ENCODE measurements at regions not wholly inside any gene's neighbourhood (a gene's known extent, or its start where the extent isn't known, plus 50 kb on each side); places are given as distances from the start of the nearest gene placed in this dataset.
"Not testable (repeated sequence)": the region's sequence is repeated elsewhere in the genome, so short reads cannot be mapped to it uniquely, and the experiment has no call there.

DNA sequence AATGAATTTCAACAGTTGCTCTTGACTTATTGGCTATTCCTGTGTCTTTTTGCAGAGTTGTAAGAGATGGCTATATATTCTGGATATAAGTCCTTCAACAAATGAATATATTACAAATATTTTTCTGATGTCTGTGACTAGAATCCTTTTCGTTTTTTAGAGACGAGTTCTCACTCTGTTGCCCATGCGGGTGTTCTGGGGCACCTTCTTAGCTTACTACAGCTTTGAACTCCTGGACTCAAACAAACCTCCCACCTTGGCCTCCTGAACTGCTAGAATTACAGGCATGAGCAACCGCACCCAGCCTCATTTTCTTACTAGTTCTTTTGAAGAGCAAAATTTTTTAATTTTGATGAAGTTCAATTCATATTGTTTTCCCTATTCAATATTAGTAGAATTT, 287.8 kb downstream of the LIG4 start:
- no peaks in the 10 kb centered on the region for H3K36me3 ChIP-seq (ENCODE audit: control insufficient read depth in 2 of 2, insufficient read depth in 1 of 2, low read length in 2 of 2)
- H3K4me1 ChIP-seq (ENCODE audit: control insufficient read depth, insufficient read depth, low read length), result no peaks in the 10 kb centered on the region
- H3K27ac ChIP-seq (ENCODE audit: extremely low read depth, low read depth, low read length), result no peak overlapping the region
- H3K4me3 ChIP-seq (ENCODE audit: low read depth, low read length), result no peak overlapping the region
- TF ChIP-seq, protein P1, sequence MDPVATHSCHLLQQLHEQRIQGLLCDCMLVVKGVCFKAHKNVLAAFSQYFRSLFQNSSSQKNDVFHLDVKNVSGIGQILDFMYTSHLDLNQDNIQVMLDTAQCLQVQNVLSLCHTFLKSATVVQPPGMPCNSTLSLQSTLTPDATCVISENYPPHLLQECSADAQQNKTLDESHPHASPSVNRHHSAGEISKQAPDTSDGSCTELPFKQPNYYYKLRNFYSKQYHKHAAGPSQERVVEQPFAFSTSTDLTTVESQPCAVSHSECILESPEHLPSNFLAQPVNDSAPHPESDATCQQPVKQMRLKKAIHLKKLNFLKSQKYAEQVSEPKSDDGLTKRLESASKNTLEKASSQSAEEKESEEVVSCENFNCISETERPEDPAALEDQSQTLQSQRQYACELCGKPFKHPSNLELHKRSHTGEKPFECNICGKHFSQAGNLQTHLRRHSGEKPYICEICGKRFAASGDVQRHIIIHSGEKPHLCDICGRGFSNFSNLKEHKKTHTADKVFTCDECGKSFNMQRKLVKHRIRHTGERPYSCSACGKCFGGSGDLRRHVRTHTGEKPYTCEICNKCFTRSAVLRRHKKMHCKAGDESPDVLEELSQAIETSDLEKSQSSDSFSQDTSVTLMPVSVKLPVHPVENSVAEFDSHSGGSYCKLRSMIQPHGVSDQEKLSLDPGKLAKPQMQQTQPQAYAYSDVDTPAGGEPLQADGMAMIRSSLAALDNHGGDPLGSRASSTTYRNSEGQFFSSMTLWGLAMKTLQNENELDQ (tag by site-specific recombination; IDR thresholded peaks at IDR 0.05; ENCODE audit: low read depth), result no peak
- ChIA-PET POLR2A (no interaction called here), CTCF (no interaction called here)
- no peaks in the 10 kb centered on the region for H3K9me3 ChIP-seq (ENCODE audit: control insufficient read depth, insufficient read depth, low read depth, low read length)

DNA sequence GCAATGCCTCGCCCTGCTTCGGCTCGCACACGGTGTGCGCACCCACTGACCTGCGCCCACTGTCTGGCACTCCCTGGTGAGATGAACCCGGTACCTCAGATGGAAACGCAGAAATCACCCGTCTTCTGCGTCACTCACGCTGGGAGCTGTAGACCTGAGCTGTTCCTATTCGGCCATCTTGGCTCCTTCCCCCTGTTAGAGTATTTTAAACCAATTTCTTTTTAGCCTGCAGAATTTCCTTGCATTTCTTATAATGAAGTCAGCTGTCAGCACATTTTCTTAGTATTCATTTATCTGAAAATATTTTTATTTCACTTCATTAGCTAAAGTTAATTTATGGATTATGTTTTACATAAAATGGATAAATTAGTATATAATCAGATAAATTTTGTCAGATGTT, 288.8 kb downstream of the LIG4 start:
- H3K4me3 ChIP-seq (ENCODE audit: low read depth, low read length); H3K27ac ChIP-seq (ENCODE audit: extremely low read depth, low read depth, low read length); H3K4me1 ChIP-seq (ENCODE audit: control insufficient read depth, insufficient read depth, low read length); POLR2A ChIA-PET; H3K36me3 ChIP-seq (ENCODE audit: control insufficient read depth in 2 of 2, insufficient read depth in 1 of 2, low read length in 2 of 2); H3K9me3 ChIP-seq (ENCODE audit: control insufficient read depth, insufficient read depth, low read depth, low read length): not testable (repeated sequence)
- CTCF ChIA-PET, result interaction anchor here (0.5 kb wide), 1 partner anchor 1219 kb away, joined by 4 read pairs; no protein-coding TSS in a partner anchor

- POLR2A ChIA-PET; H3K4me3 ChIP-seq (ENCODE audit: low read depth, low read length); H3K4me1 ChIP-seq (ENCODE audit: control insufficient read depth, insufficient read depth, low read length); H3K36me3 ChIP-seq (ENCODE audit: control insufficient read depth in 2 of 2, insufficient read depth in 1 of 2, low read length in 2 of 2); H3K9me3 ChIP-seq (ENCODE audit: control insufficient read depth, insufficient read depth, low read depth, low read length); CTCF ChIA-PET; H3K27ac ChIP-seq (ENCODE audit: extremely low read depth, low read depth, low read length): not testable (repeated sequence)
These were observed 298.4 kb downstream of the LIG4 start for GRCh38 chr13:107916902-107917301.

- POLR2A ChIA-PET, result no interaction called here
- H3K36me3 ChIP-seq (ENCODE audit: control insufficient read depth in 2 of 2, insufficient read depth in 1 of 2, low read length in 2 of 2), result no peaks in the 10 kb centered on the region
- H3K4me3 ChIP-seq (ENCODE audit: low read depth, low read length), result no peak overlapping the region
- TF ChIP-seq, protein P2, sequence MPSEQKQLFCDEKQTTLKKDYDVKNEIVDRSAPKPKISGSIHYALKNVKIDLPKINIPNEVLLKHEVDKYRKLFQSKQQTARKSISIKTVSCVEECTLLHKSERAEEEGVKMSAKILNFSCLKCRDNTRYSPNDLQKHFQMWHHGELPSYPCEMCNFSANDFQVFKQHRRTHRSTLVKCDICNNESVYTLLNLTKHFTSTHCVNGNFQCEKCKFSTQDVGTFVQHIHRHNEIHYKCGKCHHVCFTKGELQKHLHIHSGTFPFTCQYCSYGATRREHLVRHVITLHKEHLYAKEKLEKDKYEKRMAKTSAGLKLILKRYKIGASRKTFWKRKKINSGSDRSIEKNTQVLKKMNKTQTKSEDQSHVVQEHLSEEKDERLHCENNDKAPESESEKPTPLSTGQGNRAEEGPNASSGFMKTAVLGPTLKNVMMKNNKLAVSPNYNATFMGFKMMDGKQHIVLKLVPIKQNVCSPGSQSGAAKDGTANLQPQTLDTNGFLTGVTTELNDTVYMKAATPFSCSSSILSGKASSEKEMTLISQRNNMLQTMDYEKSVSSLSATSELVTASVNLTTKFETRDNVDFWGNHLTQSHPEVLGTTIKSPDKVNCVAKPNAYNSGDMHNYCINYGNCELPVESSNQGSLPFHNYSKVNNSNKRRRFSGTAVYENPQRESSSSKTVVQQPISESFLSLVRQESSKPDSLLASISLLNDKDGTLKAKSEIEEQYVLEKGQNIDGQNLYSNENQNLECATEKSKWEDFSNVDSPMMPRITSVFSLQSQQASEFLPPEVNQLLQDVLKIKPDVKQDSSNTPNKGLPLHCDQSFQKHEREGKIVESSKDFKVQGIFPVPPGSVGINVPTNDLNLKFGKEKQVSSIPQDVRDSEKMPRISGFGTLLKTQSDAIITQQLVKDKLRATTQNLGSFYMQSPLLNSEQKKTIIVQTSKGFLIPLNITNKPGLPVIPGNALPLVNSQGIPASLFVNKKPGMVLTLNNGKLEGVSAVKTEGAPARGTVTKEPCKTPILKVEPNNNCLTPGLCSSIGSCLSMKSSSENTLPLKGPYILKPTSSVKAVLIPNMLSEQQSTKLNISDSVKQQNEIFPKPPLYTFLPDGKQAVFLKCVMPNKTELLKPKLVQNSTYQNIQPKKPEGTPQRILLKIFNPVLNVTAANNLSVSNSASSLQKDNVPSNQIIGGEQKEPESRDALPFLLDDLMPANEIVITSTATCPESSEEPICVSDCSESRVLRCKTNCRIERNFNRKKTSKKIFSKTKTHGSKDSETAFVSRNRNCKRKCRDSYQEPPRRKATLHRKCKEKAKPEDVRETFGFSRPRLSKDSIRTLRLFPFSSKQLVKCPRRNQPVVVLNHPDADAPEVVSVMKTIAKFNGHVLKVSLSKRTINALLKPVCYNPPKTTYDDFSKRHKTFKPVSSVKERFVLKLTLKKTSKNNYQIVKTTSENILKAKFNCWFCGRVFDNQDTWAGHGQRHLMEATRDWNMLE (tag by site-specific recombination; conservative IDR thresholded peaks at IDR 0.05; ENCODE audit: low read depth), result no peak
- TF ChIP-seq ZNF169 (tag by site-specific recombination; IDR thresholded peaks at IDR 0.05), result no peak
- TF ChIP-seq ZNF596 (tag by site-specific recombination; IDR thresholded peaks at IDR 0.05), result no peak
- no peak for TF ChIP-seq ZNF555 (tag by site-specific recombination; conservative IDR thresholded peaks at IDR 0.05)
- TF ChIP-seq HOXD13 (CRISPR knock-in tag; IDR thresholded peaks at IDR 0.05; ENCODE audit: borderline replicate concordance), result no peak
- no peak for TF ChIP-seq ZFP69B (tag by site-specific recombination; IDR thresholded peaks at IDR 0.05)
- no peak for TF ChIP-seq SP7 (tag by site-specific recombination; IDR thresholded peaks at IDR 0.05)
- no peak for TF ChIP-seq ZNF624 (tag by site-specific recombination; IDR thresholded peaks at IDR 0.05)
- no peak for TF ChIP-seq HOXA7 (CRISPR knock-in tag; IDR thresholded peaks at IDR 0.05; ENCODE audit: borderline replicate concordance)
- no peak for TF ChIP-seq ZBTB20 (tag by site-specific recombination; IDR thresholded peaks at IDR 0.05)
- no peak for TF ChIP-seq ZNF433 (tag by site-specific recombination; IDR thresholded peaks at IDR 0.05; ENCODE audit: low read depth)
- H3K9me3 ChIP-seq (ENCODE audit: control insufficient read depth, insufficient read depth, low read depth, low read length), result no peaks in the 10 kb centered on the region
- no peak overlapping the region for H3K27ac ChIP-seq (ENCODE audit: extremely low read depth, low read depth, low read length)
- no peaks in the 10 kb centered on the region for H3K4me1 ChIP-seq (ENCODE audit: control insufficient read depth, insufficient read depth, low read length)
- CTCF ChIA-PET, result interaction anchor here (0.6 kb wide), 1 partner anchor 14 kb away, joined by 4 read pairs; no protein-coding TSS in a partner anchor
These were observed 302.6 kb downstream of the LIG4 start for GRCh38 chr13:107912745-107913144.
